ENCODE measurements at regions not wholly inside any gene's neighbourhood (a gene's known extent, or its start where the extent isn't known, plus 50 kb on each side); places are given as distances from the start of the nearest gene placed in this dataset.
"Not testable (repeated sequence)": the region's sequence is repeated elsewhere in the genome, so short reads cannot be mapped to it uniquely, and the experiment has no call there.

- no peak for DNase-seq
Observed at GRCh38 chr17:22266231-22266630, 573.9 kb downstream of the KCNJ18 start.

GRCh38 chr17:22267019-22267418 is 574.7 kb downstream of the KCNJ18 start:
- no peak for DNase-seq

GRCh38 chr17:22268214-22268911 is 576.0 kb downstream of the KCNJ18 start:
- DNase-seq: no peak

- no peak for DNase-seq
Observed at GRCh38 chr17:22268912-22269220, 576.5 kb downstream of the KCNJ18 start.

- DNase-seq: no peak
Observed at GRCh38 chr17:22270381-22270780, 578.1 kb downstream of the KCNJ18 start.

- not testable (repeated sequence) for DNase-seq
Observed at GRCh38 chr17:22270809-22271208, 578.5 kb downstream of the KCNJ18 start.

GRCh38 chr17:22272363-22273146 is 580.2 kb downstream of the KCNJ18 start:
- no peak for DNase-seq

- no peak for DNase-seq
Observed at GRCh38 chr17:22273308-22273707, 581.0 kb downstream of the KCNJ18 start.

- no peak for DNase-seq
Observed at GRCh38 chr17:22277595-22277994, 585.3 kb downstream of the KCNJ18 start.

GRCh38 chr17:22278302-22279275 is 586.3 kb downstream of the KCNJ18 start:
- DNase-seq: no peak

- no peak for DNase-seq
Observed at GRCh38 chr17:22286337-22287041, 594.2 kb downstream of the KCNJ18 start.

- DNase-seq: not testable (repeated sequence)
Observed at GRCh38 chr17:22298484-22298951, 606.2 kb downstream of the KCNJ18 start.

GRCh38 chr17:22300177-22300576 is 607.9 kb downstream of the KCNJ18 start:
- no peak for DNase-seq

- DNase-seq: no peak
Observed at GRCh38 chr17:22300731-22301352, 608.5 kb downstream of the KCNJ18 start.

GRCh38 chr17:22301353-22301745 is 609.0 kb downstream of the KCNJ18 start:
- DNase-seq: no peak

GRCh38 chr17:22303096-22303495 is 610.8 kb downstream of the KCNJ18 start:
- no peak for DNase-seq

GRCh38 chr17:22303865-22304264 is 611.5 kb downstream of the KCNJ18 start:
- DNase-seq: no peak

- DNase-seq: no peak
Observed at GRCh38 chr17:22304667-22305303, 612.5 kb downstream of the KCNJ18 start.

- no peak for DNase-seq
Observed at GRCh38 chr17:22305356-22306071, 613.2 kb downstream of the KCNJ18 start.

- not testable (repeated sequence) for DNase-seq
Observed at GRCh38 chr17:22310292-22310691, 618.0 kb downstream of the KCNJ18 start.

Data from NCI-H1436 (cell line).